ENCODE measurements at regions not wholly inside any gene's neighbourhood (a gene's known extent, or its start where the extent isn't known, plus 50 kb on each side); places are given as distances from the start of the nearest gene placed in this dataset.

- TF ChIP-seq PATZ1 (CRISPR knock-in tag; IDR thresholded peaks at IDR 0.05; ENCODE audit: borderline replicate concordance), result no peak
- TF ChIP-seq PPARA (CRISPR knock-in tag; IDR thresholded peaks at IDR 0.05; ENCODE audit: borderline replicate concordance), result no peak
- TF ChIP-seq ARNTL (CRISPR knock-in tag; IDR thresholded peaks at IDR 0.05; ENCODE audit: borderline replicate concordance, low read depth), result no peak
- no peak for TF ChIP-seq ZFP30 (CRISPR knock-in tag; IDR thresholded peaks at IDR 0.05)
- TF ChIP-seq OSR1 (CRISPR knock-in tag; IDR thresholded peaks at IDR 0.05), result no peak
- TF ChIP-seq RARB (CRISPR knock-in tag; IDR thresholded peaks at IDR 0.05), result no peak
- TF ChIP-seq CSDC2 (CRISPR knock-in tag; IDR thresholded peaks at IDR 0.05), result no peak
- no peak for TF ChIP-seq ZFP3 (CRISPR knock-in tag; IDR thresholded peaks at IDR 0.05)
- TF ChIP-seq TOX (CRISPR knock-in tag; IDR thresholded peaks at IDR 0.05; ENCODE audit: borderline replicate concordance), result no peak
- TF ChIP-seq BACH2 (CRISPR knock-in tag; IDR thresholded peaks at IDR 0.05; ENCODE audit: borderline replicate concordance), result no peak
- TF ChIP-seq ESRRG (CRISPR knock-in tag; IDR thresholded peaks at IDR 0.05), result no peak
- no peak for TF ChIP-seq ZNF8 (CRISPR knock-in tag; IDR thresholded peaks at IDR 0.05)
Observed at GRCh38 chr22:49528420-49528720, 299.3 kb downstream of the BRD1 start.

Data from SK-N-SH treated with all-trans-retinoic acid at 6 μM for 48 hours (cell line).